HepG2 (cell line): ENCODE measurements at regions not wholly inside any gene's neighbourhood (a gene's known extent, or its start where the extent isn't known, plus 50 kb on each side); places are given as distances from the start of the nearest gene placed in this dataset.

Experiments used
- AHDC1 ChIP-seq: sonication (generic); formaldehyde crosslinking; IDR thresholded peaks from 2 replicates; pipeline ENCODE4 v1.5.1; 2020; ENCODE audit warnings: mild to moderate bottlenecking, missing genetic modification reagents, borderline replicate concordance
- GTF2F1 ChIP-seq: fragments of 150-350 bp; IDR thresholded peaks from 2 replicates; pipeline ENCODE4 v1.6.1; 2014; ENCODE audit warnings: low read length
- HMGXB4 ChIP-seq, 2 experiments: sonication (generic) in 1 of 2; formaldehyde crosslinking in 1 of 2; IDR thresholded peaks; 2 replicates each; pipeline versions ENCODE4 v1.4.0 to v1.6.1; 2018 to 2020; ENCODE audit warnings: missing genetic modification reagents in 2 of 2, borderline replicate concordance in 1 of 2, low read depth in 1 of 2, mild to moderate bottlenecking in 1 of 2, missing biosample characterization in 1 of 2
- MAFG ChIP-seq: sonication (generic); formaldehyde crosslinking; IDR thresholded peaks from 2 replicates; pipeline ENCODE4 v1.5.1; 2020; ENCODE audit warnings: mild to moderate bottlenecking, missing genetic modification reagents
- NFIB ChIP-seq: sonication (generic); formaldehyde crosslinking; IDR thresholded peaks from 2 replicates; pipeline ENCODE4 v1.9.0; 2021; ENCODE audit warnings: missing genetic modification reagents, mild to moderate bottlenecking, borderline replicate concordance
- RBM22 ChIP-seq: fragments of 200-400 bp; formaldehyde crosslinking; optimal IDR thresholded peaks from 2 replicates; pipeline ENCODE3; 2017; ENCODE audit warnings: mild to moderate bottlenecking, low read length, moderate library complexity
- SNAPC2 ChIP-seq: sonication (generic); formaldehyde crosslinking; IDR thresholded peaks from 2 replicates; pipeline ENCODE4 v1.8.1; 2022; ENCODE audit warnings: mild to moderate bottlenecking, missing genetic modification reagents
- TSC22D2 ChIP-seq: sonication (generic); formaldehyde crosslinking; IDR thresholded peaks from 2 replicates; pipeline ENCODE4 v1.5.1; 2020; ENCODE audit warnings: missing genetic modification reagents, mild to moderate bottlenecking, borderline replicate concordance
- ZNF17 ChIP-seq: sonication (generic); formaldehyde crosslinking; IDR thresholded peaks from 2 replicates; pipeline ENCODE4 v1.5.0; 2020; ENCODE audit warnings: mild to moderate bottlenecking, missing genetic modification reagents
- ZNF44 ChIP-seq: sonication (generic); formaldehyde crosslinking; IDR thresholded peaks from 2 replicates; pipeline ENCODE4 v1.5.1; 2020; ENCODE audit warnings: mild to moderate bottlenecking, missing genetic modification reagents
- ZNF841 ChIP-seq: sonication (generic); formaldehyde crosslinking; IDR thresholded peaks from 2 replicates; pipeline ENCODE4 v1.8.1; 2023; ENCODE audit warnings: missing genetic modification reagents, borderline replicate concordance
- ZZZ3 ChIP-seq: sonication (generic); formaldehyde crosslinking; IDR thresholded peaks from 2 replicates; pipeline ENCODE4 v1.4.0; 2020; ENCODE audit warnings: missing genetic modification reagents, mild to moderate bottlenecking, borderline replicate concordance
- TF ChIP-seq, protein P1 (sequence below): sonication (generic); formaldehyde crosslinking; IDR thresholded peaks from 2 replicates; pipeline ENCODE4 v1.5.1; 2020; ENCODE audit warnings: missing genetic modification reagents, mild to moderate bottlenecking, borderline replicate concordance
- TF ChIP-seq, protein P2 (sequence below): sonication (generic); formaldehyde crosslinking; IDR thresholded peaks from 2 replicates; pipeline ENCODE4 v1.5.1; 2020; ENCODE audit warnings: mild to moderate bottlenecking, missing genetic modification reagents, moderate library complexity
- TF ChIP-seq, protein P3 (sequence below): sonication (generic); formaldehyde crosslinking; IDR thresholded peaks from 2 replicates; pipeline ENCODE4 v1.8.1; 2023; ENCODE audit warnings: mild to moderate bottlenecking, missing genetic modification reagents

- TF ChIP-seq, protein P1, sequence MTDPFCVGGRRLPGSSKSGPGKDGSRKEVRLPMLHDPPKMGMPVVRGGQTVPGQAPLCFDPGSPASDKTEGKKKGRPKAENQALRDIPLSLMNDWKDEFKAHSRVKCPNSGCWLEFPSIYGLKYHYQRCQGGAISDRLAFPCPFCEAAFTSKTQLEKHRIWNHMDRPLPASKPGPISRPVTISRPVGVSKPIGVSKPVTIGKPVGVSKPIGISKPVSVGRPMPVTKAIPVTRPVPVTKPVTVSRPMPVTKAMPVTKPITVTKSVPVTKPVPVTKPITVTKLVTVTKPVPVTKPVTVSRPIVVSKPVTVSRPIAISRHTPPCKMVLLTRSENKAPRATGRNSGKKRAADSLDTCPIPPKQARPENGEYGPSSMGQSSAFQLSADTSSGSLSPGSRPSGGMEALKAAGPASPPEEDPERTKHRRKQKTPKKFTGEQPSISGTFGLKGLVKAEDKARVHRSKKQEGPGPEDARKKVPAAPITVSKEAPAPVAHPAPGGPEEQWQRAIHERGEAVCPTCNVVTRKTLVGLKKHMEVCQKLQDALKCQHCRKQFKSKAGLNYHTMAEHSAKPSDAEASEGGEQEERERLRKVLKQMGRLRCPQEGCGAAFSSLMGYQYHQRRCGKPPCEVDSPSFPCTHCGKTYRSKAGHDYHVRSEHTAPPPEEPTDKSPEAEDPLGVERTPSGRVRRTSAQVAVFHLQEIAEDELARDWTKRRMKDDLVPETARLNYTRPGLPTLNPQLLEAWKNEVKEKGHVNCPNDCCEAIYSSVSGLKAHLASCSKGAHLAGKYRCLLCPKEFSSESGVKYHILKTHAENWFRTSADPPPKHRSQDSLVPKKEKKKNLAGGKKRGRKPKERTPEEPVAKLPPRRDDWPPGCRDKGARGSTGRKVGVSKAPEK = no peak
- no peak for TF ChIP-seq ZNF44 (CRISPR knock-in tag)
- no peak for TF ChIP-seq GTF2F1
- no peak for TF ChIP-seq SNAPC2 (CRISPR knock-in tag)
- TF ChIP-seq HMGXB4 (CRISPR knock-in tag; IDR thresholded peaks at IDR 0.05; ENCODE audit: borderline replicate concordance in 1 of 2, low read depth in 1 of 2) = peak in 1 of 2 experiments; percentile 63; a peak in 1 of 4 replicates
- TF ChIP-seq, protein P2, sequence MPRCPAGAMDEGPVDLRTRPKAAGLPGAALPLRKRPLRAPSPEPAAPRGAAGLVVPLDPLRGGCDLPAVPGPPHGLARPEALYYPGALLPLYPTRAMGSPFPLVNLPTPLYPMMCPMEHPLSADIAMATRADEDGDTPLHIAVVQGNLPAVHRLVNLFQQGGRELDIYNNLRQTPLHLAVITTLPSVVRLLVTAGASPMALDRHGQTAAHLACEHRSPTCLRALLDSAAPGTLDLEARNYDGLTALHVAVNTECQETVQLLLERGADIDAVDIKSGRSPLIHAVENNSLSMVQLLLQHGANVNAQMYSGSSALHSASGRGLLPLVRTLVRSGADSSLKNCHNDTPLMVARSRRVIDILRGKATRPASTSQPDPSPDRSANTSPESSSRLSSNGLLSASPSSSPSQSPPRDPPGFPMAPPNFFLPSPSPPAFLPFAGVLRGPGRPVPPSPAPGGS (CRISPR knock-in tag) = no peak
- TF ChIP-seq ZNF17 (CRISPR knock-in tag) = no peak
- no peak for TF ChIP-seq RBM22
- TF ChIP-seq MAFG (CRISPR knock-in tag) = no peak
- no peak for TF ChIP-seq ZNF841 (CRISPR knock-in tag)
- TF ChIP-seq, protein P3, sequence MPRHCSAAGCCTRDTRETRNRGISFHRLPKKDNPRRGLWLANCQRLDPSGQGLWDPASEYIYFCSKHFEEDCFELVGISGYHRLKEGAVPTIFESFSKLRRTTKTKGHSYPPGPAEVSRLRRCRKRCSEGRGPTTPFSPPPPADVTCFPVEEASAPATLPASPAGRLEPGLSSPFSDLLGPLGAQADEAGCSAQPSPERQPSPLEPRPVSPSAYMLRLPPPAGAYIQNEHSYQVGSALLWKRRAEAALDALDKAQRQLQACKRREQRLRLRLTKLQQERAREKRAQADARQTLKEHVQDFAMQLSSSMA (CRISPR knock-in tag) = no peak
- TF ChIP-seq TSC22D2 (CRISPR knock-in tag) = no peak
- TF ChIP-seq NFIB (CRISPR knock-in tag) = no peak
- TF ChIP-seq ZZZ3 (CRISPR knock-in tag) = no peak
- TF ChIP-seq AHDC1 (CRISPR knock-in tag) = no peak
These were observed 60.3 kb upstream of the AGPS start (continued) for GRCh38 chr2:177332026-177332991.
